Spleen (tissue), 7 donors: ENCODE measurements at regions not wholly inside any gene's neighbourhood (a gene's known extent, or its start where the extent isn't known, plus 50 kb on each side); places are given as distances from the start of the nearest gene placed in this dataset.

ENCODE experiments used
- POLR2A ChIP-seq, 3 donors: fragments of 450-650 bp; IDR thresholded peaks; one replicate each; pipeline ENCODE4 v1.5.1; 2017; ENCODE audit warnings: antibody characterized with exemption in 3 of 3, mild to moderate bottlenecking in 1 of 3
- POLR2AphosphoS5 ChIP-seq, 3 donors: sonication (generic); formaldehyde crosslinking; IDR thresholded peaks; one replicate each; pipeline ENCODE4 v1.5.1; 2017; ENCODE audit warnings: antibody characterized with exemption in 3 of 3
- TF ChIP-seq, protein P1 (sequence below), 11 experiments: fragments of 200-600 bp in 7 of 11; fragments of 450-650 bp in 4 of 11; sonication (generic) in 4 of 11; IDR thresholded peaks in 8 of 11; conservative IDR thresholded peaks in 3 of 11; 1 replicate in 7 of 11; 2 replicates in 4 of 11; pipeline versions ENCODE4 v1.4.0 to v1.8.0; 2016 to 2021; ENCODE audit warnings: antibody characterized with exemption in 11 of 11, inconsistent platforms in 4 of 11, mild to moderate bottlenecking in 1 of 11
- donor health status: DM: no; HTN: no; CAD: no; lungs with moderate emphysema.
- donor health status: DM: no; HTN: no; CAD: no.
- donor health status: DM: no; HTN: no; CAD: no.

DNA sequence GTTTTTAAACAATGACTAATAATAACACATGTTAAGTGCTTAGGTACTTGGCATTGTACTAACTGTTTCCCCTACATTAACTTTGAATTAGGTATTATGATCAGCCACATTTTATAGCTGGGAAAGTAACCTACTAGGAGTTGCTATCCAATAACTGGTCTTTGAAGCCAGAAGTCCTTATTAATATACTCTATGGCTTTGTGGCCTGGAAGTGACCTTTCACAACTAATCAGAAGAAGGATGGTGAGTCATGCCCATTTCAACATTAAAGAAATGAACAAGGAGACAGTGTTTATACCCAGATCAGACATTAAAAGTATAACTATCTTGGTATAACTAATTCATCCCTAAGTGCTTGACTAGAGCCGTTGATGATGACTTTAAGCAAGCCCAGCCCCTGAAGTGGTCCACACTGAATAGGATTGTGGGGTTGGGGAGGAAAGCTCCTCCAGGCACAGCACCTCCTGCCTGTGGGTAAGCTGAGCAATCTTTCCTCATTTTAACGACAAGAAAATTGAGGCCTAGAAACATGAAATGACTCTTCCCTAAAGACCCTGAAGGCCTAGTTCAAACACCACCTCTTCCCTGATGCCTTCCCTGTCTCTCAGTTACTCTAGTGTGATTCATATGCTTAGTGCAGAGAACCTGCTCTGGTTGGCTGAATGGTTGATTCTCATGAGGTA lies 71.6 kb upstream of the RFX8 start:
- TF ChIP-seq, protein P1, sequence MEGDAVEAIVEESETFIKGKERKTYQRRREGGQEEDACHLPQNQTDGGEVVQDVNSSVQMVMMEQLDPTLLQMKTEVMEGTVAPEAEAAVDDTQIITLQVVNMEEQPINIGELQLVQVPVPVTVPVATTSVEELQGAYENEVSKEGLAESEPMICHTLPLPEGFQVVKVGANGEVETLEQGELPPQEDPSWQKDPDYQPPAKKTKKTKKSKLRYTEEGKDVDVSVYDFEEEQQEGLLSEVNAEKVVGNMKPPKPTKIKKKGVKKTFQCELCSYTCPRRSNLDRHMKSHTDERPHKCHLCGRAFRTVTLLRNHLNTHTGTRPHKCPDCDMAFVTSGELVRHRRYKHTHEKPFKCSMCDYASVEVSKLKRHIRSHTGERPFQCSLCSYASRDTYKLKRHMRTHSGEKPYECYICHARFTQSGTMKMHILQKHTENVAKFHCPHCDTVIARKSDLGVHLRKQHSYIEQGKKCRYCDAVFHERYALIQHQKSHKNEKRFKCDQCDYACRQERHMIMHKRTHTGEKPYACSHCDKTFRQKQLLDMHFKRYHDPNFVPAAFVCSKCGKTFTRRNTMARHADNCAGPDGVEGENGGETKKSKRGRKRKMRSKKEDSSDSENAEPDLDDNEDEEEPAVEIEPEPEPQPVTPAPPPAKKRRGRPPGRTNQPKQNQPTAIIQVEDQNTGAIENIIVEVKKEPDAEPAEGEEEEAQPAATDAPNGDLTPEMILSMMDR (IDR thresholded peaks at IDR 0.05 in 8 of 11, conservative IDR thresholded peaks at IDR 0.05 in 3 of 11) = no peak
- TF ChIP-seq POLR2A (IDR thresholded peaks at IDR 0.05) (no peak), POLR2AphosphoS5 (IDR thresholded peaks at IDR 0.05) (no peak)
